Aorta (tissue), 5 donors: ENCODE measurements at regions not wholly inside any gene's neighbourhood (a gene's known extent, or its start where the extent isn't known, plus 50 kb on each side); places are given as distances from the start of the nearest gene placed in this dataset.

Experiments used
- ATAC-seq: fragments of 200-7000 bp; cut with Tn5 transposase; one replicate; pipeline ENCODE4 v1.9.1; 2022; ENCODE audit warnings: moderate library complexity; ENCODE audit not compliant: low FRiP score
- DNase-seq, 2 donors: peaks; one replicate each; pipeline ENCODE4 v3.0.0-alpha.2; 2020
- H3K27ac ChIP-seq, 2 donors: one replicate each; pipeline ENCODE4 v1.5.1; 2013; ENCODE audit warnings: low read length in 2 of 2, mild to moderate bottlenecking in 2 of 2, moderate library complexity in 2 of 2, control low read depth in 1 of 2, inconsistent platforms in 1 of 2, low read depth in 1 of 2
- H3K27me3 ChIP-seq, 2 donors: one replicate each; pipeline ENCODE4 v1.6.1; 2013; ENCODE audit warnings: control low read depth in 1 of 2, low read length in 1 of 2, mild to moderate bottlenecking in 1 of 2, moderate library complexity in 1 of 2; ENCODE audit not compliant: insufficient read depth in 2 of 2, control insufficient read depth in 1 of 2
- H3K36me3 ChIP-seq, 2 donors: one replicate each; pipeline ENCODE4 v1.6.1; 2013; ENCODE audit warnings: control low read depth in 1 of 2, low read length in 1 of 2, mild to moderate bottlenecking in 1 of 2; ENCODE audit not compliant: insufficient read depth in 2 of 2, control insufficient read depth in 1 of 2
- H3K4me1 ChIP-seq, 2 donors: one replicate each; pipeline ENCODE4 v1.6.1; 2013; ENCODE audit warnings: low read length in 2 of 2, control low read depth in 1 of 2, mild to moderate bottlenecking in 1 of 2, moderate library complexity in 1 of 2; ENCODE audit not compliant: insufficient read depth in 2 of 2, control insufficient read depth in 1 of 2
- H3K4me3 ChIP-seq, 2 donors: one replicate each; pipeline ENCODE4 v1.5.1; 2013; ENCODE audit warnings: low read length in 2 of 2, control low read depth in 1 of 2, mild to moderate bottlenecking in 1 of 2
- H3K9me3 ChIP-seq: one replicate; pipeline ENCODE4 v1.6.1; 2013; ENCODE audit warnings: mild to moderate bottlenecking, low read length; ENCODE audit not compliant: control insufficient read depth
- WGBS, 2 donors: extraction: QIAGEN DNeasy Blood & Tissue Kit; methylation state at CpG; one replicate each; pipeline ENCODE4 v1.1.7; 2013; 5-methylcytosine and 5-hydroxymethylcytosine counted together
- intact Hi-C, 2 donors: fragments of 100-400 bp; cut with DNase I; formaldehyde crosslinking; loops; one replicate each; pipeline versions ENCODE4 v1.14.2 to v1.15.0; 2022
- donor health status: healthy with polysubstance abuse.
- donor health status: Bipolar disorder and iron deficiency.
- donor health status: DM: no; HTN: no; CAD: no.
- donor health status: DM: no; HTN: no; CAD: no.
- donor health status: DM: yes; HTN: yes; CAD: no.

DNA sequence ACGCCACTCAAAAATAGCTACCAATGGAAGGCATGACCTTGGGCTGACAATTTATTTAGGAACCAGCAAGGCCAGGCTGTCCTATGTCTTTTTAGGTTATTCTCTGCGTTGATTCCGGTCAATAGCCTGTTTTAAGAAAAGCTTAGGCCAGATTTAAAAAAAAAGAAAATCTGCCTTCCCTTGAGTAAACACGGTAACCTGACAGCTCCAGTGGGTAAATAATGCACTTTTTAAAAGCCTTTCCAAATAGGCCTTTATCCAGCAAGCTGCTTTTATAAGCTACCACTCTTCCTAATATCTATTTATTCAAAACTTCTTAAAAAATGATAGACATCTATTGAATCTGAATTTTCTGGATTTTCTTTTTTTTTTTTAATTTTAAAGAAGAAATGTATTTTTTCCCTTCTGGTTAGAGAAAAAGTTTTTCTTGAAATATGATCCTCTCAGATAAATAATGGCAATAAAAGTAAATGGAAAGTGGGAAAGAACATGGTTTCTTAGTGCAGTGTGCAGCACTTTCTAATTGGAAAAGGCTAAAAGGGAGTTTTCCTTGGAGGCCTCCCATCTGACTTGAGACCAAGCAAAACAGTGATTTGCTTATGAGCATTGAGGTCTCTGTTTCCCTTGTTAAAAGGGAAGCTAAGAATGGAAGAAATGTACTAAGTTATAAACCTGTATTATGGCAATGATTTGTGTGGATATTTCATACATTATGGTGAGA, 281.0 kb upstream of the RUNX1 start:
- WGBS, 2 donors: 54 to 60% methylated on average over 4 of the region's 4 CpGs
- Histone ChIP-seq H3K4me3 (no peak overlapping the region), H3K4me1 (peaks cover 4 to 18% of the 10 kb centered on the region in 2 donors), H3K27me3 (no peaks in the 10 kb centered on the region), H3K9me3 (no peaks in the 10 kb centered on the region), H3K36me3 (no peaks in the 10 kb centered on the region), H3K27ac (peak overlapping the region in 1 of 2 donors; percentile 42)
- intact Hi-C loops: loop anchor here in 1 of 2 donors (5.0 kb wide), 1 partner anchor 443 kb away; no protein-coding TSS in a partner anchor
- ATAC-seq: peak; percentile 75
- DNase-seq: no peak

DNA sequence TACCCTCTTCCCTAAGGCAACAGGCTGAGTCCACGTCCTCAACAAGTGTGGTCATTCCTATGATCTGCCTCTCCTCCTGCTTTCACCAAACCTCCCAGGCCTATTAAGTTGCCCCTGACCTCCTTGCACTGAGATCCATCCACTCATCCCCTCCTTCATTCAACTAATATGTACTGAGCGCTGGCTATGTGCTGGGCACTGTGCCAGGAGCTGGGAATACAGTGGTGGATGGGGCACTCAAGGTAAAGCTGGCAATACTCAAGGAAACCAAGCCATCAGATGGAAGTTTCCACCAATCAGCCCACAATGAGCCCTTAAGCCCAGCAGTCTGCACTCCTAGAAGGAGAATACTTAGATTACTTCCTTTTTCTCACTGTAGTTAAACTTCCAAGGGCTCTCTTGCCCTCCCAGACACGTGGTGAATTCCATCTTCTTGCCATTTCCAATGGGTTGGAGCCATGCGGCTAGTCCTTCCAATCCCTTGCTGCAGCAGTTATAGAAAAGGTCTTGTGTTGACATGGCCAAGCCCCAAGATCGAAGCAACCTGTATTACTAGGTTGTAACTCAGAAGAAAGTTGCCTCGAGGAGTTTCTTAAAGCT, 279.9 kb upstream of the RUNX1 start:
- Histone ChIP-seq H3K27ac (peak overlapping the region in 1 of 2 donors; percentile 38), H3K27me3 (no peaks in the 10 kb centered on the region), H3K4me1 (peaks cover 4 to 19% of the 10 kb centered on the region in 2 donors), H3K36me3 (no peaks in the 10 kb centered on the region), H3K4me3 (no peak overlapping the region), H3K9me3 (no peaks in the 10 kb centered on the region)
- WGBS, 2 donors: 84 to 87% methylated on average over 6 of the region's 6 CpGs
- intact Hi-C loops: loop anchor here in 1 of 2 donors (5.0 kb wide), 1 partner anchor 442 kb away; no protein-coding TSS in a partner anchor
- ATAC-seq (no peak), DNase-seq (no peak)

DNA sequence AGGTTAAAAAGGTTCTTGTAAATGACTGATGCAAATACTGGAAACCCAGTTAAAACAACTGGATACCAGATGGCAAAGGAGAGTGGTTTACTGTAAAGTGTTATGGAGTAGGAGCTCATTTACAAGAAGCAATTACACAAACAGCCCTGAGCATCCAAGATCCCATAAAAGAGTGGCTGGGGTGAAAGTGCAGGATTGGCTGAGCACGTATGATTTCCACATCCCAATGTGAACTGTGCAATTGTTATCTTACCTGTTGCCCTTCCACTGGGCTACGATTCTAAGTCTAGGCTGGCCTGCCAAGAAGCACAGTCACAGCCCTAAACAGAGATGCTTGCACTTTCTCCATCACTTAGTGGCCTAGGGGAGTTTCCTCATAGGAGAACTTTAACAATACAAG, 277.6 kb upstream of the RUNX1 start:
- WGBS, 2 donors: 84 to 91% methylated on average over 2 of the region's 2 CpGs
- Histone ChIP-seq H3K4me3 (no peak overlapping the region), H3K36me3 (no peaks in the 10 kb centered on the region), H3K27ac (no peak overlapping the region), H3K27me3 (no peaks in the 10 kb centered on the region), H3K4me1 (peaks cover 5 to 23% of the 10 kb centered on the region in 2 donors), H3K9me3 (no peaks in the 10 kb centered on the region)
- intact Hi-C loops: loop anchor here in 1 of 2 donors (5.0 kb wide), 1 partner anchor 439 kb away; no protein-coding TSS in a partner anchor
- ATAC-seq (no peak), DNase-seq (no peak)

DNA sequence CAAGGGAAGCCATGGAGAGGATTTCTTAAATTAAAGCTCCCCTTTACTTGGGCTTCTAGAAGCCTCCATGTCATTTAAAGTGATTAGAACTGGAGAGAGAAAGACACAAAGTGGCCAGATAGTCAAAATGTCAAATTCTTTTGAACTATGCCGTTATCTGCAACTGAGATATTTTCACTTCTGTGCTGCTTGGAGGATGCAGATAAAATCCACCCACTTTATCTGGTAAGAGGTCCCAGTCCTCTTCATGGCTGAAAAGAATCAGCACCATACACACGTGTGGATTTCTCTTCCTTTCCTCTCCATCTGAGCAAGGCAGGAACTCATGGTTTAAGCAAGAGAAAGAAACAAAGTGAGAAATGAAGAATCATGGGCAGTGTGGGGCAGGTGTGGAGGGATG, 276.9 kb upstream of the RUNX1 start:
- Histone ChIP-seq H3K4me3 (no peak overlapping the region), H3K36me3 (no peaks in the 10 kb centered on the region), H3K27ac (no peak overlapping the region), H3K27me3 (no peaks in the 10 kb centered on the region), H3K9me3 (no peaks in the 10 kb centered on the region), H3K4me1 (peaks cover 5 to 23% of the 10 kb centered on the region in 2 donors)
- WGBS, 2 donors: 62 to 81% methylated on average over 2 of the region's 2 CpGs
- DNase-seq (no peak), ATAC-seq (no peak)
- intact Hi-C loops: loop anchor here in 1 of 2 donors (5.0 kb wide), 1 partner anchor 439 kb away; no protein-coding TSS in a partner anchor

DNA sequence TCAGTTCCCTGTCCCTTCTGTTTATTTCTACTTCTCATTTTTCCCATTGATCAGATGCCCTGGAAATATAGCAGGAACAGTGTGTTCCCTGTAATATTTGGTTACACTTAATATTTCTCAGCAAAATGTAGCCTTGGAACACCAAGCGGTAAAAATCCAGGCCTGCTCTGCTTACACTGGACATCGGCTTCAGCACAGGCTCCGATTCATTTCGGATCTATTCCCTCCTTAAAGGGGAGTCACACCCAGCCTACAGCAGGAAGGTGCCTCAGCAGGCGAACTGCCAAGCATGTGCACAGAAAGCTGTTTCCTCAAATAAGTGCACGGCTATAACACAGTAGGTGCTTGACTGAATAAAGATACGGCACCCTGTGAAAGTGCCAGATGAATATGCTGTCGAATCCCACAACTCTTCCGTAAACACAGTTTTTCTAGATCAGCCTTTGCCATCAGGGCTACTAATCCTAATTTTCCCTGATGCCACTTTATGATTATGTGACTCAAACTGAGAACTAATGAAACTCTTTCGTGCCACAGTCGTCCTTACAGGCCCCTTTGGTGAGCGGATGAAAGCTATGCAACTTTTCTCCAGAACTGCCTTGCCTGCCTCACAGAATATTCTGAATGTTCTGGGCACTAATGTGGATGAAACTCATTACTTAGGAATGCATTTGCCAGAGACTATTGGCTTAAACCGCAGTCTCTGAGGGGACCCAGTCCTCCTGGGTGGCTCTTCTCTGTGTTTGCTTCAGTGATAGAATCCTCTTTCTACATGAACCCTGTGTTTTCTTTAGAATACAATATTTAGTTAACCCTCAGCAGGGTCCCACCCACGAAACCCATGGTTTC, 275.5 kb upstream of the RUNX1 start:
- H3K4me1 ChIP-seq: peaks cover 2 to 17% of the 10 kb centered on the region in 2 donors
- 27 to 32% methylated on average over 14 of the region's 14 CpGs for WGBS, 2 donors
- H3K36me3 ChIP-seq: no peaks in the 10 kb centered on the region
- H3K27me3 ChIP-seq: no peaks in the 10 kb centered on the region
- H3K9me3 ChIP-seq: no peaks in the 10 kb centered on the region
- H3K4me3 ChIP-seq: no peak overlapping the region
- H3K27ac ChIP-seq: peak overlapping the region; percentile 37 to 99
- DNase-seq (no peak), ATAC-seq (peak; percentile 34)
- intact Hi-C loops: loop anchor here in 1 of 2 donors (5.0 kb wide), 1 partner anchor 437 kb away; no protein-coding TSS in a partner anchor

DNA sequence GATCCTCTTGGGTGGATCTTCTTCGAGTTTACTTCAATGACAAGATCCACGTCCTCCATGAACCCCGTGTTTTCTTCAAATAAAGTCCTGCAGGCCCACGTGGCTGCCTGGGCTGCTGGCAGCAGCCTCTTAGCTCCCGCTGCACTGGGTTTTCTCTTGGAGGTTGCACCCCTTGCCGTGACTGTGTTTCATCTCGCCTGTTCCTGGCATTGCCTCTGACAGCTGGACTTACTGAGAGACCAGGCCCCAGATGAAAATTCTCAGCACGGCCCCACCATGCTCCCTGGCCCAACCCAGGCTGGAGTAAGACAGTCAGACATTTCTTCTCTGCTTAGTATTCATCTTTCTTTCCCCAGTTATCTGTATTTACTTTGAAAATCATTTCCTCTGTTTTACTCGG, 274.8 kb upstream of the RUNX1 start:
- Histone ChIP-seq H3K27ac (peak overlapping the region; percentile 37 to 90), H3K27me3 (no peaks in the 10 kb centered on the region), H3K9me3 (no peaks in the 10 kb centered on the region), H3K4me1 (peaks cover 2 to 10% of the 10 kb centered on the region in 2 donors), H3K36me3 (no peaks in the 10 kb centered on the region), H3K4me3 (no peak overlapping the region)
- 32 to 42% methylated on average over 9 of the region's 9 CpGs for WGBS, 2 donors
- DNase-seq (peak in 1 of 2 donors; percentile 56), ATAC-seq (peak; percentile 44)
- intact Hi-C loops: no loop called here

DNA sequence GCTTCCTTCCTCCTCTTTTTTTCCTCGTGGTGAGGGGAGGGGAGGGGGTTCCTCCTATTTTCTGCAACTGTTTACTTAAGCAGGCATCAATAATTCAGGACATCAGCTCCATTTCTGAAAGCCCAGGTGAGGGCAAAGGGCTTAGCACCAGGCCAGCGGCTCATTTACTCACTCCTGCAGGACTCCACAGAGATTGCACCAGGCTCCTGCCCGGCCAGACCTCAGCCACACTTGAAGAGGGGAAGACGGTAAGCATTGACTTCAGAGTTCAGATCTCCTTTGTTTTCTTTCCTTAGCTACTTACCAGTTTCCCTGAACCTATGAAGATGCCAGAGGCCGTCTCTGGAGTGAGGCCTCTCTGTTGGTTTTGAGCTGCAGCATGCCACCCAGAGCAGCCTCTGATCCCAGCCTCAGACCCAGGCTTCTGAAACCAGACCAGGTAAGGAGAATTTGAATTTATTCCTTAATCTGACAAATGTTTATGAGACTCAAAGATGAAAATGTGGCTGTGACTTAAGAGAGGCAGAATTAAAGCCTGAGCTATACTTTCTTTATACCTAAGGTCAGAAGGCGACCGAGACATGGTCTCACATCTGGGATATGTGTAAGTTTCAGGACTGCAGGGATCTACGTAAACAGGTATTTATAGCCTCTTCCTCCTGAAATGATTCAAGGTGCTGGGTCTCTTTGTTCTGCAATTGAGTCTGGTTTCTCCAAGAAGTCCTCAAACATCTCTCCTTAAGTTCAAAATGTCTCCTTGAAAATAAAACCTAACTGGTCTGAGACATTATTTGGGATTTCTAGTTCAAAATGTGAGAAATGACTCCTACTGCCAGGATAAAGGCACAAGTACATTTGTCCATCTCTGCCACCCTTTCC, 272.5 kb upstream of the RUNX1 start:
- WGBS, 2 donors: 71 to 80% methylated on average over 8 of the region's 8 CpGs
- peaks cover 2 to 7% of the 10 kb centered on the region in 2 donors for H3K4me1 ChIP-seq
- H3K4me3 ChIP-seq: no peak overlapping the region
- intact Hi-C loops: no loop called here
- H3K27ac ChIP-seq: no peak overlapping the region
- H3K9me3 ChIP-seq: no peaks in the 10 kb centered on the region
- H3K27me3 ChIP-seq: no peaks in the 10 kb centered on the region
- DNase-seq (no peak), ATAC-seq (no peak)
- H3K36me3 ChIP-seq: no peaks in the 10 kb centered on the region
